NT2/D1 (cell line): ENCODE measurements at regions not wholly inside any gene's neighbourhood (a gene's known extent, or its start where the extent isn't known, plus 50 kb on each side); places are given as distances from the start of the nearest gene placed in this dataset.

Source experiments
- SUZ12 ChIP-seq: IDR thresholded peaks from 2 replicates; pipeline ENCODE4 v1.6.1; 2011; ENCODE audit not compliant: insufficient read length, insufficient read depth; ENCODE audit errors: extremely low read depth
- YY1 ChIP-seq: IDR thresholded peaks from 2 replicates; pipeline ENCODE4 v1.6.1; 2011; ENCODE audit not compliant: insufficient read length, insufficient read depth

GRCh38 chr7:17516771-17517170 lies 218.3 kb downstream of the AHR start:
- no peak for TF ChIP-seq SUZ12
- TF ChIP-seq YY1: no peak
